Astrocyte of the cerebellum (primary cell): ENCODE measurements at regions not wholly inside any gene's neighbourhood (a gene's known extent, or its start where the extent isn't known, plus 50 kb on each side); places are given as distances from the start of the nearest gene placed in this dataset.

ENCODE experiments used
- DNase-seq: peaks from one replicate; pipeline ENCODE4 v3.0.0-alpha.2; 2011; ENCODE audit warnings: low read depth
- H3K4me3 ChIP-seq: 2 replicates; pipeline ENCODE4 v1.5.1; 2011; ENCODE audit warnings: mild to moderate bottlenecking, low read depth, low read length, moderate library complexity
- CTCF ChIP-seq: IDR thresholded peaks from 2 replicates; pipeline ENCODE4 v1.5.1; 2012; ENCODE audit warnings: low read length, low read depth, moderate library complexity, mild to moderate bottlenecking; ENCODE audit errors: missing control alignments
- in situ Hi-C: cut with HindIII; loops from 2 replicates; pipeline ENCODE4 v1.10.0; 2017; ENCODE audit warnings: low sequenced_read_pairs

- in situ Hi-C loops = no loop called here
- DNase-seq = no peak
- no peak overlapping the region for H3K4me3 ChIP-seq
- TF ChIP-seq CTCF = no peak
Measured at GRCh38 chr10:44044549-44044948, 340.3 kb downstream of the CXCL12 start.

- DNase-seq = no peak
- TF ChIP-seq CTCF = no peak
- in situ Hi-C loops = no loop called here
- H3K4me3 ChIP-seq = no peak overlapping the region
Measured at GRCh38 chr10:44043646-44044375, 341.1 kb downstream of the CXCL12 start.

GRCh38 chr10:44042926-44043602 is 341.8 kb downstream of the CXCL12 start:
- DNase-seq = no peak
- no peak for TF ChIP-seq CTCF
- in situ Hi-C loops = no loop called here
- H3K4me3 ChIP-seq = no peak overlapping the region

- DNase-seq = no peak
- in situ Hi-C loops = no loop called here
- no peak overlapping the region for H3K4me3 ChIP-seq
- no peak for TF ChIP-seq CTCF
Measured at GRCh38 chr10:44042075-44042770, 342.7 kb downstream of the CXCL12 start.

GRCh38 chr10:44039599-44039998 is 345.3 kb downstream of the CXCL12 start:
- in situ Hi-C loops = no loop called here
- no peak overlapping the region for H3K4me3 ChIP-seq
- DNase-seq = peak; percentile 58
- TF ChIP-seq CTCF = no peak

GRCh38 chr10:44036425-44036824 is 348.5 kb downstream of the CXCL12 start:
- no peak for DNase-seq
- H3K4me3 ChIP-seq = no peak overlapping the region
- in situ Hi-C loops = no loop called here
- no peak for TF ChIP-seq CTCF
